ENCODE measurements at regions not wholly inside any gene's neighbourhood (a gene's known extent, or its start where the extent isn't known, plus 50 kb on each side); places are given as distances from the start of the nearest gene placed in this dataset.

DNA sequence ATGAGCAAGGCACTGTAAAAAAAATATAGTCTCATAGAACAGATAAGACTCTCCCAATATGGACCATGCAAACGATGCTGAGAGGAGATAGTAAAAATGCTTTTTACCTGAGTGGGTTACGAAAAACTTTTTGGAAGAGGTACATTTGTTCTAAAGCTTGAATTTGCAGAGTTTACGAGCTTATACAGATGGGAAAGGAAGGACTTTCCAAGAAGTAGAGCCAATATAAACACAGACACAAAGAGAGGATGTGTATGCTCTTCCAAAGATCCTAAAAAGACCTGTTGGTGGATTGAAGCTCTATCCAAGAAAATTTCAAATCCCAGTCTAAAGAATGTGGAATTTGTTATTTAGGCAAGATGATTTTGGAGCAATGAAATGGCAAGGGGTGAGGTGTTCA is 127.1 kb upstream of the SLCO6A1 start:
- no peak overlapping the region for H3K27ac ChIP-seq
- DNase-seq (ENCODE audit: low read depth in 1 of 2, low spot score in 1 of 2) (no peak), ATAC-seq (no peak), FAIRE-seq (no peak)
- POLR2A ChIA-PET = no interaction called here
- H3K4me3 ChIP-seq = no peak overlapping the region
- TF ChIP-seq NFE2L2 (conservative IDR thresholded peaks at IDR 0.05; ENCODE audit: low read length) = no peak
- no peak for TF ChIP-seq HOXB5 (CRISPR knock-in tag; IDR thresholded peaks at IDR 0.05)
- no peak for TF ChIP-seq HOXB13 (CRISPR knock-in tag; IDR thresholded peaks at IDR 0.05; ENCODE audit: low read depth)
- TF ChIP-seq, protein P1, sequence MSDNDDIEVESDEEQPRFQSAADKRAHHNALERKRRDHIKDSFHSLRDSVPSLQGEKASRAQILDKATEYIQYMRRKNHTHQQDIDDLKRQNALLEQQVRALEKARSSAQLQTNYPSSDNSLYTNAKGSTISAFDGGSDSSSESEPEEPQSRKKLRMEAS (IDR thresholded peaks at IDR 0.05) = no peak
- TF ChIP-seq BHLHE40 (IDR thresholded peaks at IDR 0.05; ENCODE audit: low read depth, low read length) = no peak
- TF ChIP-seq EHF (CRISPR knock-in tag; IDR thresholded peaks at IDR 0.05) = no peak
- TF ChIP-seq TFCP2L1 (CRISPR knock-in tag; IDR thresholded peaks at IDR 0.05) = no peak
- no peak for TF ChIP-seq ZC3H11A (IDR thresholded peaks at IDR 0.05)
- TF ChIP-seq FOSL2 (IDR thresholded peaks at IDR 0.05) = no peak
- no peak for TF ChIP-seq FOSL2 (CRISPR knock-in tag; IDR thresholded peaks at IDR 0.05)
- TF ChIP-seq, protein P2, sequence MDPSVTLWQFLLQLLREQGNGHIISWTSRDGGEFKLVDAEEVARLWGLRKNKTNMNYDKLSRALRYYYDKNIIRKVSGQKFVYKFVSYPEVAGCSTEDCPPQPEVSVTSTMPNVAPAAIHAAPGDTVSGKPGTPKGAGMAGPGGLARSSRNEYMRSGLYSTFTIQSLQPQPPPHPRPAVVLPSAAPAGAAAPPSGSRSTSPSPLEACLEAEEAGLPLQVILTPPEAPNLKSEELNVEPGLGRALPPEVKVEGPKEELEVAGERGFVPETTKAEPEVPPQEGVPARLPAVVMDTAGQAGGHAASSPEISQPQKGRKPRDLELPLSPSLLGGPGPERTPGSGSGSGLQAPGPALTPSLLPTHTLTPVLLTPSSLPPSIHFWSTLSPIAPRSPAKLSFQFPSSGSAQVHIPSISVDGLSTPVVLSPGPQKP (IDR thresholded peaks at IDR 0.05; ENCODE audit: low read depth, low read length) = no peak
- TF ChIP-seq EP300 (IDR thresholded peaks at IDR 0.05) = no peak
- TF ChIP-seq HDAC2 (IDR thresholded peaks at IDR 0.05) = no peak
- TF ChIP-seq NPAS2 (CRISPR knock-in tag; IDR thresholded peaks at IDR 0.05; ENCODE audit: borderline replicate concordance) = no peak
- H3K4me1 ChIP-seq = no peaks in the 10 kb centered on the region
- no peaks in the 10 kb centered on the region for H3K9me3 ChIP-seq
- 7% methylated on average over 3 of the region's 3 CpGs for WGBS (ENCODE audit: missing lambda C conversion rate)
- H3K4me2 ChIP-seq = no peak overlapping the region
- CTCF ChIA-PET = no interaction called here

DNA sequence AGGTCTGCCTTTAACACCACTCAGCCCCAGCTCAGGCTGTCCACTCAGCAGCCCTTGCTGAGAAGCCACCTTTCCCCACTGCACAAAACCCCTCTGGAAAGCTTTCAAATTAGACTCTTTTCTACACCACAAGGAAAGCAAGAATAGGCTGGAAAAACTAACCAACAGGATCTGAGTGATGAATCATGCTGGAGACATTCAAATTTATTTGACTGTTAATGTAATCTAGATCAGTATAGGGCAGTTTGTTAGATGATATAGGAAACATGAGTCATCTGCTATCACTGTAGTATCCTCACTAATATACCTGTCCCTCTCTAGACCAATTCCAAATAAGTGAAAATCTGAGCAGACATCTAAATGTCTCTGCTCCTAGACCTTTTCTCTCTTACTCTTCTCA is 127.8 kb upstream of the PAM start:
- ChIA-PET POLR2A (no interaction called here), CTCF (interaction anchor here (1.2 kb wide), 1 partner anchor 43 kb away, joined by 4 read pairs; no protein-coding TSS in a partner anchor)
- Histone ChIP-seq H3K4me1 (no peaks in the 10 kb centered on the region), H3K27ac (no peak overlapping the region), H3K9me3 (no peaks in the 10 kb centered on the region), H3K4me3 (no peak overlapping the region), H3K4me2 (no peak overlapping the region)
- no peak for FAIRE-seq
- no peak for TF ChIP-seq GATA3 (IDR thresholded peaks at IDR 0.05; ENCODE audit: borderline replicate concordance)
- TF ChIP-seq MAZ (IDR thresholded peaks at IDR 0.05; ENCODE audit: borderline replicate concordance, low read depth, low read length) = no peak
- no peak for ATAC-seq
- no peak for DNase-seq (ENCODE audit: low read depth in 1 of 2, low spot score in 1 of 2)

DNA sequence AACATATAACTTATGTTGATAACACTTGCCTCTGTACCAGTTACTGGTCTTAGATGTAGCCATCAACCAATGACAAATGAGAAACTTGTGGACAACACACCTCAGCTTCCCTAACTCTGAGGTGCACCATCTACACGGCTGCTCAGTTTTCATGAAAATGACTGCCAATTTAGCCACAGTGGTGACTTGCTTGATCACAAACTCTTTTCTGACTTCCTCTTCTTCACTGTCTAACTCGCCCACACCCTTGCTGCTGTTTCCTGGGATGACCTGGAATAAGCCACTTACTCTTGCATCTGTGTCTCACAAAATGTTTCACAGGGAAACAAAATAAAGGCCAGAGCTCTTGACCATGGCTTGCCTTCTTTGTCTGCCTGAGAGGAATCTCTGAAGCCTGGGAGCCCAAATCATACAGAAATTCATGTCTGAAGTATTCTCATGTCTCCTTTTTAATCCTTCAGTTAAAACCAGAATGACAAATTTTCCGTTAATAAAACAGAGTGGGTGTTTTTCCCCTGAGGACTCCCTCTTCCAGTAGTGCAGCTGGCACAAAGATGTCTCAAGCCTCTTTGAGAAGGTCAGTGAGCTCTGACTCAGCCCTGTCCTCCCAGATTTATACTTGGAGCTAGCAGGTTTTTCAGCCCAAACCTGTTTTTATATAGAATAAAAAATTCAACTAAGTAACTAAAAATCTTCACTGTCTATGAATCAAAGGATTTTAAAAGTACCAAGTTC is 126.5 kb upstream of the PAM start:
- Histone ChIP-seq H3K4me2 (no peak overlapping the region), H3K27ac (no peak overlapping the region), H3K4me1 (no peaks in the 10 kb centered on the region), H3K4me3 (no peak overlapping the region), H3K9me3 (no peaks in the 10 kb centered on the region)
- 4% methylated on average over 3 of the region's 3 CpGs for WGBS (ENCODE audit: missing lambda C conversion rate)
- FAIRE-seq (no peak), ATAC-seq (no peak), DNase-seq (ENCODE audit: low read depth in 1 of 2, low spot score in 1 of 2) (no peak)
- ChIA-PET POLR2A (no interaction called here), CTCF (no interaction called here)
- TF ChIP-seq, protein P3, sequence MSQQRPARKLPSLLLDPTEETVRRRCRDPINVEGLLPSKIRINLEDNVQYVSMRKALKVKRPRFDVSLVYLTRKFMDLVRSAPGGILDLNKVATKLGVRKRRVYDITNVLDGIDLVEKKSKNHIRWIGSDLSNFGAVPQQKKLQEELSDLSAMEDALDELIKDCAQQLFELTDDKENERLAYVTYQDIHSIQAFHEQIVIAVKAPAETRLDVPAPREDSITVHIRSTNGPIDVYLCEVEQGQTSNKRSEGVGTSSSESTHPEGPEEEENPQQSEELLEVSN (IDR thresholded peaks at IDR 0.05; ENCODE audit: borderline replicate concordance, low read depth) = no peak
- TF ChIP-seq MAFK (IDR thresholded peaks at IDR 0.05; ENCODE audit: partially characterized antibody) = no peak
- no peak for TF ChIP-seq CBX2 (IDR thresholded peaks at IDR 0.05; ENCODE audit: borderline replicate concordance, low read depth)
- TF ChIP-seq POLR2AphosphoS2 (conservative IDR thresholded peaks at IDR 0.05; ENCODE audit: low read length) = no peak
- no peak for TF ChIP-seq HEYL (CRISPR knock-in tag; IDR thresholded peaks at IDR 0.05)
- TF ChIP-seq, protein P4, sequence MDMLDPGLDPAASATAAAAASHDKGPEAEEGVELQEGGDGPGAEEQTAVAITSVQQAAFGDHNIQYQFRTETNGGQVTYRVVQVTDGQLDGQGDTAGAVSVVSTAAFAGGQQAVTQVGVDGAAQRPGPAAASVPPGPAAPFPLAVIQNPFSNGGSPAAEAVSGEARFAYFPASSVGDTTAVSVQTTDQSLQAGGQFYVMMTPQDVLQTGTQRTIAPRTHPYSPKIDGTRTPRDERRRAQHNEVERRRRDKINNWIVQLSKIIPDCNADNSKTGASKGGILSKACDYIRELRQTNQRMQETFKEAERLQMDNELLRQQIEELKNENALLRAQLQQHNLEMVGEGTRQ (IDR thresholded peaks at IDR 0.05) = no peak
- TF ChIP-seq FOSB (CRISPR knock-in tag; IDR thresholded peaks at IDR 0.05) = no peak
- TF ChIP-seq RARB (CRISPR knock-in tag; IDR thresholded peaks at IDR 0.05) = no peak
- TF ChIP-seq NR3C1 (IDR thresholded peaks at IDR 0.05) = no peak
- TF ChIP-seq, protein P5, sequence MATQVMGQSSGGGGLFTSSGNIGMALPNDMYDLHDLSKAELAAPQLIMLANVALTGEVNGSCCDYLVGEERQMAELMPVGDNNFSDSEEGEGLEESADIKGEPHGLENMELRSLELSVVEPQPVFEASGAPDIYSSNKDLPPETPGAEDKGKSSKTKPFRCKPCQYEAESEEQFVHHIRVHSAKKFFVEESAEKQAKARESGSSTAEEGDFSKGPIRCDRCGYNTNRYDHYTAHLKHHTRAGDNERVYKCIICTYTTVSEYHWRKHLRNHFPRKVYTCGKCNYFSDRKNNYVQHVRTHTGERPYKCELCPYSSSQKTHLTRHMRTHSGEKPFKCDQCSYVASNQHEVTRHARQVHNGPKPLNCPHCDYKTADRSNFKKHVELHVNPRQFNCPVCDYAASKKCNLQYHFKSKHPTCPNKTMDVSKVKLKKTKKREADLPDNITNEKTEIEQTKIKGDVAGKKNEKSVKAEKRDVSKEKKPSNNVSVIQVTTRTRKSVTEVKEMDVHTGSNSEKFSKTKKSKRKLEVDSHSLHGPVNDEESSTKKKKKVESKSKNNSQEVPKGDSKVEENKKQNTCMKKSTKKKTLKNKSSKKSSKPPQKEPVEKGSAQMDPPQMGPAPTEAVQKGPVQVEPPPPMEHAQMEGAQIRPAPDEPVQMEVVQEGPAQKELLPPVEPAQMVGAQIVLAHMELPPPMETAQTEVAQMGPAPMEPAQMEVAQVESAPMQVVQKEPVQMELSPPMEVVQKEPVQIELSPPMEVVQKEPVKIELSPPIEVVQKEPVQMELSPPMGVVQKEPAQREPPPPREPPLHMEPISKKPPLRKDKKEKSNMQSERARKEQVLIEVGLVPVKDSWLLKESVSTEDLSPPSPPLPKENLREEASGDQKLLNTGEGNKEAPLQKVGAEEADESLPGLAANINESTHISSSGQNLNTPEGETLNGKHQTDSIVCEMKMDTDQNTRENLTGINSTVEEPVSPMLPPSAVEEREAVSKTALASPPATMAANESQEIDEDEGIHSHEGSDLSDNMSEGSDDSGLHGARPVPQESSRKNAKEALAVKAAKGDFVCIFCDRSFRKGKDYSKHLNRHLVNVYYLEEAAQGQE (IDR thresholded peaks at IDR 0.05) = no peak
- TF ChIP-seq RCOR1 (IDR thresholded peaks at IDR 0.05; ENCODE audit: low read depth, low read length) = no peak
- no peak for TF ChIP-seq MAZ (IDR thresholded peaks at IDR 0.05; ENCODE audit: borderline replicate concordance, low read depth, low read length)
- TF ChIP-seq CHD2 (IDR thresholded peaks at IDR 0.05; ENCODE audit: low read length, partially characterized antibody) = no peak
- no peak for TF ChIP-seq RFX5 (IDR thresholded peaks at IDR 0.05)
- TF ChIP-seq JUNB (IDR thresholded peaks at IDR 0.05) = no peak
- TF ChIP-seq EP300 (IDR thresholded peaks at IDR 0.05) = no peak
- no peak for TF ChIP-seq RNF2 (IDR thresholded peaks at IDR 0.05; ENCODE audit: borderline replicate concordance, low read depth)
